ENCODE measurements at regions not wholly inside any gene's neighbourhood (a gene's known extent, or its start where the extent isn't known, plus 50 kb on each side); places are given as distances from the start of the nearest gene placed in this dataset.

GRCh38 chr20:22914291-22914690 is 120.8 kb upstream of the SSTR4 start:
- TF ChIP-seq CTCF (IDR thresholded peaks at IDR 0.05) = no peak
- no peak for TF ChIP-seq POLR2A (IDR thresholded peaks at IDR 0.05; ENCODE audit: low read depth)
- TF ChIP-seq EP300 (IDR thresholded peaks at IDR 0.05) = no peak
